ENCODE measurements at regions not wholly inside any gene's neighbourhood (a gene's known extent, or its start where the extent isn't known, plus 50 kb on each side); places are given as distances from the start of the nearest gene placed in this dataset.

GRCh38 chr2:104434318-104434792, 419.6 kb upstream of the POU3F3 start:
- 11 to 19% methylated on average over 13 of the region's 13 CpGs for WGBS, 2 donors
- no peak for TF ChIP-seq CTCF (IDR thresholded peaks at IDR 0.05; ENCODE audit: control extremely low read depth, extremely low read depth)
- DNase-seq (peak; percentile 17 to 39 (median 18)), ATAC-seq (ENCODE audit: insufficient read depth, low FRiP score) (no peak)
- H3K27ac ChIP-seq (ENCODE audit: low read depth in 1 of 2, low read length in 1 of 2): no peak overlapping the region
- H3K9me3 ChIP-seq (ENCODE audit: control insufficient read depth in 4 of 4, insufficient read depth in 3 of 4, low read length in 3 of 4): peaks cover 0 to 2% (median 0%) of the 10 kb centered on the region in 4 donors
- no peaks in the 10 kb centered on the region for H3K36me3 ChIP-seq (ENCODE audit: control insufficient read depth in 4 of 4, insufficient read depth in 4 of 4, low read length in 4 of 4)
- H3K27me3 ChIP-seq (ENCODE audit: control insufficient read depth in 3 of 3, insufficient read depth in 3 of 3, low read length in 2 of 3): no peaks in the 10 kb centered on the region
- H3K4me3 ChIP-seq: no peak overlapping the region
- peaks cover 0 to 2% (median 0%) of the 10 kb centered on the region in 5 donors for H3K4me1 ChIP-seq (ENCODE audit: control insufficient read depth in 5 of 5, insufficient read depth in 5 of 5, low read length in 5 of 5)
- H3K9ac ChIP-seq (ENCODE audit: insufficient read depth in 1 of 2, low read length in 2 of 2): peak overlapping the region in 1 of 2 donors; percentile 42

- Histone ChIP-seq H3K27ac (ENCODE audit: low read depth in 1 of 2, low read length in 1 of 2) (no peak overlapping the region), H3K9me3 (ENCODE audit: control insufficient read depth in 4 of 4, insufficient read depth in 3 of 4, low read length in 3 of 4) (peaks cover 0 to 2% (median 0%) of the 10 kb centered on the region in 4 donors), H3K4me3 (no peak overlapping the region), H3K27me3 (ENCODE audit: control insufficient read depth in 3 of 3, insufficient read depth in 3 of 3, low read length in 2 of 3) (no peaks in the 10 kb centered on the region), H3K36me3 (ENCODE audit: control insufficient read depth in 4 of 4, insufficient read depth in 4 of 4, low read length in 4 of 4) (no peaks in the 10 kb centered on the region), H3K9ac (ENCODE audit: insufficient read depth in 1 of 2, low read length in 2 of 2) (no peak overlapping the region), H3K4me1 (ENCODE audit: control insufficient read depth in 5 of 5, insufficient read depth in 5 of 5, low read length in 5 of 5) (peaks cover 0 to 2% (median 0%) of the 10 kb centered on the region in 5 donors)
- 91 to 97% methylated on average over 3 of the region's 3 CpGs for WGBS, 2 donors
- DNase-seq: no peak
- ATAC-seq (ENCODE audit: insufficient read depth, low FRiP score): no peak
- no peak for TF ChIP-seq CTCF (IDR thresholded peaks at IDR 0.05; ENCODE audit: control extremely low read depth, extremely low read depth)
Observed at GRCh38 chr2:104434966-104435365, 418.9 kb upstream of the POU3F3 start.

GRCh38 chr2:104438481-104438880, 415.4 kb upstream of the POU3F3 start:
- Histone ChIP-seq H3K9ac (ENCODE audit: insufficient read depth in 1 of 2, low read length in 2 of 2) (no peak overlapping the region), H3K27ac (ENCODE audit: low read depth in 1 of 2, low read length in 1 of 2) (no peak overlapping the region), H3K4me3 (no peak overlapping the region), H3K4me1 (ENCODE audit: control insufficient read depth in 5 of 5, insufficient read depth in 5 of 5, low read length in 5 of 5) (peaks cover 0 to 2% (median 0%) of the 10 kb centered on the region in 5 donors), H3K9me3 (ENCODE audit: control insufficient read depth in 4 of 4, insufficient read depth in 3 of 4, low read length in 3 of 4) (peaks cover 0 to 2% (median 0%) of the 10 kb centered on the region in 4 donors), H3K36me3 (ENCODE audit: control insufficient read depth in 4 of 4, insufficient read depth in 4 of 4, low read length in 4 of 4) (no peaks in the 10 kb centered on the region), H3K27me3 (ENCODE audit: control insufficient read depth in 3 of 3, insufficient read depth in 3 of 3, low read length in 2 of 3) (no peaks in the 10 kb centered on the region)
- no peak for TF ChIP-seq CTCF (IDR thresholded peaks at IDR 0.05; ENCODE audit: control extremely low read depth, extremely low read depth)
- DNase-seq (no peak), ATAC-seq (ENCODE audit: insufficient read depth, low FRiP score) (no peak)
- WGBS, 2 donors: 84 to 85% methylated on average over 3 of the region's 3 CpGs

- Histone ChIP-seq H3K9ac (ENCODE audit: insufficient read depth in 1 of 2, low read length in 2 of 2) (no peak overlapping the region), H3K36me3 (ENCODE audit: control insufficient read depth in 4 of 4, insufficient read depth in 4 of 4, low read length in 4 of 4) (no peaks in the 10 kb centered on the region), H3K4me1 (ENCODE audit: control insufficient read depth in 5 of 5, insufficient read depth in 5 of 5, low read length in 5 of 5) (no peaks in the 10 kb centered on the region), H3K9me3 (ENCODE audit: control insufficient read depth in 4 of 4, insufficient read depth in 3 of 4, low read length in 3 of 4) (no peaks in the 10 kb centered on the region), H3K27me3 (ENCODE audit: control insufficient read depth in 3 of 3, insufficient read depth in 3 of 3, low read length in 2 of 3) (no peaks in the 10 kb centered on the region), H3K27ac (ENCODE audit: low read depth in 1 of 2, low read length in 1 of 2) (no peak overlapping the region), H3K4me3 (no peak overlapping the region)
- WGBS, 2 donors: 40 to 62% methylated on average over 5 of the region's 5 CpGs
- no peak for ATAC-seq (ENCODE audit: insufficient read depth, low FRiP score)
- TF ChIP-seq CTCF (IDR thresholded peaks at IDR 0.05; ENCODE audit: control extremely low read depth, extremely low read depth): no peak
- no peak for DNase-seq
Observed at GRCh38 chr2:104443145-104443544, 410.8 kb upstream of the POU3F3 start.
